Prostate gland (tissue), 2 donors: ENCODE measurements at regions not wholly inside any gene's neighbourhood (a gene's known extent, or its start where the extent isn't known, plus 50 kb on each side); places are given as distances from the start of the nearest gene placed in this dataset.

Source experiments
- CTCF ChIP-seq, 4 experiments: fragments of 200-600 bp in 2 of 4; fragments of 450-650 bp in 2 of 4; sonication (generic) in 2 of 4; IDR thresholded peaks; 1 replicate in 3 of 4; 2 replicates in 1 of 4; pipeline ENCODE4 v1.5.1; 2016 to 2019; ENCODE audit warnings: antibody characterized with exemption in 4 of 4, mild to moderate bottlenecking in 2 of 4, moderate library complexity in 2 of 4
- POLR2AphosphoS5 ChIP-seq: sonication (generic); formaldehyde crosslinking; IDR thresholded peaks from one replicate; pipeline ENCODE4 v1.6.1; 2017; ENCODE audit warnings: antibody characterized with exemption

- TF ChIP-seq CTCF (IDR thresholded peaks at IDR 0.05): no peak
- no peak for TF ChIP-seq POLR2AphosphoS5
Measured at GRCh38 chr11:82195283-82195682, 538.4 kb downstream of the FAM181B start.
